GM19468 (cell line): ENCODE measurements at regions not wholly inside any gene's neighbourhood (a gene's known extent, or its start where the extent isn't known, plus 50 kb on each side); places are given as distances from the start of the nearest gene placed in this dataset.
"Not testable (repeated sequence)": the region's sequence is repeated elsewhere in the genome, so short reads cannot be mapped to it uniquely, and the experiment has no call there.

ENCODE experiments used
- ATAC-seq: cut with Tn5 transposase; IDR thresholded peaks from one replicate; pipeline ENCODE4 v1.9.1; 2021; ENCODE audit warnings: mild to moderate bottlenecking, moderate library complexity, moderate number of reproducible peaks; ENCODE audit not compliant: unreplicated experiment; ENCODE audit errors: extremely low read depth

DNA sequence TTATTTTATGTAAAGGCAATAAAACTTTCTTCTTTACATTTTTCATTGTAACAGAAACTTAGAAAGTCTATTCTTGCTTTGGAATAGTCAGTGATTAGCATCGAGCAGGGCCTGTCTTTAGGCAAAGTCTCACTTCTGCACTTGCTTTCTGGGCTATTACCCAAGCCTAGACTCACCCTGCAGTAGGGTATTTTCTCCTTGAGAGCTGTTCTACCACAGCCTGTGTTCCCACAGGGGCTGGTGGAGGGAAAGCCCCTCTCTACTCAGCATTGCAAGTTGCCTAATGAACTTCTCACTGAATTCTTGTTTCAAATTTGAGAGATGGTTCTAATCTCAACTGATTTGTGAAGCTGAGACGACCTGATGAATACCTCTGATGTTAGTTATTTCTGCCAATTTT lies 111.7 kb upstream of the KLHL14 start:
- peak; percentile 53 for ATAC-seq

DNA sequence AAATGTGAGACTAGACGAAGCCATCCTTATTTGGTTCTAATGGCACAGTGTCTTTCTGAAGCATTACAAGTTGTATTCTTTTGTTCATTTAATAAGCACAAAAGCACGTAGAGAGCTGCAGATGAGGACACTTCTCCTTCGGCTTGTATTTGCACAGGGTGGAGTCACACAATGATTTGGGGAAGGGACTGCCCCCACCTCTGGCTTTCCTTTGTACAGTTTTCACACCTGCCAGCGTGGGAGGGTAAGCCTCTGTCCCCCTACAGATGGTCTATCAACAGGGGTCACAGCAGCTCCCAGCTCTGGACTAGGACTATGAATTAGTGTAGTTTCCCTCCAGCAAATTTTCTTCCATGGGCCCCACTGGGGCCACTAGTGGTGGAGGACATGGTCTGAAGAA lies 108.2 kb upstream of the KLHL14 start:
- no peak for ATAC-seq

DNA sequence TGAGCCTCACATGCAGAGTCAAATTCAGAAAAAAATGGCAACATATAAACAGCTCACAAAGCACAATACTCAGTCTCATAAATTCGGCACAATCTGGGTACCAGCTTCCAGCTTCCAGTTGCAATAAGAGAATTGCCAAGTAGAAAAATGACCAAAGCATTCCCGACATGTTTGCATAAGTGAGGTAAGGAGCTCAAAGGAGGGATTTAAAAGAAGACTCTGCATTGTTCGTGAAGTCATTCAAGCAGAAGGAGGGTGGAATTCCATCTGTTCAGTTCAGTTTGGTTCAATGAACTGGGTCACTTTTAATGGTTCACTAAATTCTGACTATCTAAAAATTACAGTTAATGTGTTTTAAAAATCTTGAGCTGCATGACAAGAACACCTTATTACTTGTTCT lies 106.7 kb upstream of the KLHL14 start:
- no peak for ATAC-seq

DNA sequence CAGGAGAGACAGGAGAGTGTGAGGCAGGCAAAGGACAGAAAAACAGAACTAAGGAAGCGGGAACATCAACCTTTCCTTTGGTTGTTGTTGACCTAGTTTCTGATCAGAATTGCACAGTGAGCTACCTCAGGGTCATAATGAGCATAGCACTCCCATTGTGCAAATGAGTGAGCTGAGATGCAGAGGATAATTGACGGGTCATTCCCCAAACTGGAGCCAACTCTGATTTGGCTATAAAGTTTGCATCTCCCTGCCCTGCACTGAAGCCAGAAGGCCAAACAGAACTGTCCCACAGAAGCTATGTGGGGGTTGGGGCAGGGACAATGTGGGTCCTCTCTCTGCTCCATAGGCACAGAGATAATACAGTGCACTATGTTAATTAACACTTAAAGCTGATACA lies 105.6 kb upstream of the KLHL14 start:
- ATAC-seq, result no peak

DNA sequence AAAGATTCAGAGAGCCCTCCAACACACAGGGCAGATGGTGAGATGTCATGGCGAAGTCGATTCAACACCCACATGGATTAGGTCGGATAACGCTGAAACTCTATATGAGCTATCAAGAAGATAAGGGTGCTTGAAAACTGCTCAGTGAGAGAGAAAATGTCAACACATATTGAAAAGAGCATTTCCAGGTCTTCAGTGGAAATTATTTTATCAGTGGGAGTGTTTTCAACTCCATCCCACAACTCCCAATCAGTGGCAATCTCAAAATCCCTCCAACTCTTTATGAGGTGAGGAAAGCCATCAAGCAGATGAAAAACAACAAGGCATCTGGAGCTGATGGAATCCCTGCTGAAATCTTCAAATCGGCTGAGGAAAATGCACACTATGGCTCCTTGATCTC lies 104.5 kb upstream of the KLHL14 start:
- ATAC-seq, result no peak

DNA sequence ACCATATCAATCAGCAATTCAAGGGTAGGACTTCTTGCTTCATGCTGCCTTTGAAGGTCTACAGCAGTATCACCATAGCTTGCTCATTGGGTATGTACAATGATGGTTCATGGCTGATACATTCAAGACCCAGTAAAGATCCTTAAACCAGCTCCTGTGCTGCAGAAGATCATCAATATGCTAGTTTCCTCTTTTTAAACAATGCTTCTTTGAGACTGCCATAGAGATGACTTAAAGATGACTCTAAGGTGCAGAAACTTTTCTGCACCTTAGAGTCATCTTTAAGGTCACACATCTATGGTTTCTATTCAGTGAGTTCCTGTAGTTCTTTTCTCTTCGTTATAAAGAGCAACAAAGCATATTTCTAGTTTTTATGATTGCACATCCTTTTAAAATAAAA lies 102.8 kb upstream of the KLHL14 start:
- no peak for ATAC-seq

DNA sequence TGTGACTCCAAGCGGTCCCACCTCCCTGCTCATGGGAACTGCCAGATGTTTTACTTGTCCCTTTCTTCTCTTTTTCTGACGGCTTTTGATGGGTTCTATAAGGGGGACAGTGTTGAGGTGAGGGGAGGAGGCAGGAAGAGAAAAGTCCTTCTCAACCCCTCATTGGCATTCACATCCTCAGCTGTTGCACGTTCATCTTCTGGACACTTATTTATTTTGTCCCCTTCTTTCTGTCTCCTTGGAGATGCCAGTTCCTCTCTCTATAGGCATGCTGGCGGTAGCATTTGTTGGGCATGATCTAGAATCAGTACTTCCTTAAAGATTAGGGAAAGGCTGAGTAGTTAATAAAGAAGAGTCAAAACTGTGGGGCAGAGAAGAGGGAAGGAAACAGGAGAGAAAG lies 99.0 kb upstream of the KLHL14 start:
- no peak for ATAC-seq

DNA sequence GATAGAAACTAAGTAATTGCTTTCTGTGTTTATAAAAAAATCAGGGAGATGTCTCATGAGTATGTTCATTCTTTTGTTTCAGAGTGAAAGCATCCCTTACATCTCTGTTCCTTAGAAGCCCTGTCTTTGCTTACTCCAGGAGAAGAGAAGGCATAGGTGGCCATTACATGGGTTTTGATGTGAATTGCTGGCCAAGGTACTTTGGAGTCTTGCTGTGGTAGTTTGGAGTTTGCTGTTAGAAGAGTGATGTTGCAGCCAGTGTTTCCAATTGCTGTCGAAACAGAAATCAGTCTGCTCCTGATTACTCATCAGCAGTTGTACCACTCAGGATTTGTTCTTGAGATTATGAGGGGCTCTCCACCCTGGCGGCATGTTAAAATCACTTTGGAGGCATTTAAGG lies 97.8 kb upstream of the KLHL14 start:
- no peak for ATAC-seq

DNA sequence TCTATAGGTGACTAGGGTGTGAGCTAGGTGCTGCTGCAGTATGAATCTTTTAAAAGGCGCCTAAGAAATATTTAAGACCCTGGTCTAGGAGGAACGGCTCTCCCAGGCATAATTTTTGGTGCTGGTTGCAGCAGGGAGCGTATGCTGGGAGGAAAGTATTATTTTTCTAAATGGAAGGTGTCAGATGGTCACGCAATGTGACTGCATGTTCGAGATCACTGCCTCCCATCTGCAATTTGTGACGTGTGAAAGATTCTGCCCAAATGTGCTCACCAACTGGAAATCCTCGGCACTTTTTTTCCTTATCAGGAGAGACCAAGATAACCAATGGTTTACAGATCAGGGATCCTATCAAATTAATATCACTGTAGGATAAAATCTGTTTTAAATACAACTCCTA lies 95.6 kb upstream of the KLHL14 start:
- no peak for ATAC-seq

DNA sequence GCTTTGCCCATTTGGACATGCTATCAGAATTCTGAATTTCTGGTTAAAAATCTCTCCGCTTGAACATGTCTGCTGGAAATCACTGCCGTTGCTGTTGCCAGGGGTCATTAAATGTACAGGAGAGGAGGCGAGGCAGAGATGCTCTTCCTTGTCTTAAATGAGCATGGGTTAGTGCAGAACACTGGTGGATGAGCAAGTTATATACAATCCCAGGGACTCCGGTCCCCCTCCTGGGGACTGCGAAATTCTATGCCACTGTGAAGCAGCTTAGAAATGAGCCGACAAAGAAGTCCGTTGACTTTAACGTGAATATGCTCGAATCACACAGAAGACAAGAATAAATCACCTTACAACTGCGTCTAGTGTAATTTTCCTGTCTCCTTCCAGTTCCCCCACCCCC lies 95.1 kb upstream of the KLHL14 start:
- ATAC-seq, result no peak

DNA sequence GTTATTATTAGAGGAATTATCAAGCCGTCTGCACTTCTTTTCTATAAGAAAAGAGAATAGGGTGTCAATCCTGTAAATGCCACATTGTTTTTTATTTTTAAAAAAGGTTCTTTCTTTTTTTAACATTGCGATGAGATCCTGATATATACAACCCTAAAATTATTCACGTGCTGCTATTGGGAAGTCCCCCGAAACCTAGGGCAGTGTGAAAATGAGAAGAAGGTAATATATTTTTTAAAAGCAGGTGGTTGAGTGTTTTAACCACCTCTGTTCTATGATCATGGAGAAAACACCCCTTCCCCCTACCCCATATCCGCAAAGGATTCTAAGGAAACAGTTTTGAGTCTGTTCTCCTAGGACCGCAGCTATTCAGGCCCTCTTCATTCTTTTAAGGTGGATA lies 94.5 kb upstream of the KLHL14 start:
- no peak for ATAC-seq

DNA sequence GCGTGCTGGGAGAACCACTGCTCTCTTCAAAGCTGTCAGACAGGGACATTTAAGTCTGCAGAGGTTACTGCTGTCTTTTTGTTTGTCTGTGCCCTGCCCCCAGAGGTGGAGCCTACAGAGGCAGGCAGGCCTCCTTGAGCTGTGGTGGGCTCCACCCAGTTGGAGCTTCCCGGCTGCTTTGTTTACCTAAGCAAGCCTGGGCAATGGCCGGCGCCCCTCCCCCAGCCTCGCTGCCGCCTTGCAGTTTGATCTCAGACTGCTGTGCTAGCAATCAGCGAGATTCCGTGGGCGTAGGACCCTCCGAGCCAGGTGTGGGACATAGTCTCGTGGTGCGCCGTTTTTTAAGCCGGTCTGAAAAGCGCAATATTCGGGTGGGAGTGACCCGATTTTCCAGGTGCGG lies 89.2 kb upstream of the KLHL14 start:
- ATAC-seq, result not testable (repeated sequence)

DNA sequence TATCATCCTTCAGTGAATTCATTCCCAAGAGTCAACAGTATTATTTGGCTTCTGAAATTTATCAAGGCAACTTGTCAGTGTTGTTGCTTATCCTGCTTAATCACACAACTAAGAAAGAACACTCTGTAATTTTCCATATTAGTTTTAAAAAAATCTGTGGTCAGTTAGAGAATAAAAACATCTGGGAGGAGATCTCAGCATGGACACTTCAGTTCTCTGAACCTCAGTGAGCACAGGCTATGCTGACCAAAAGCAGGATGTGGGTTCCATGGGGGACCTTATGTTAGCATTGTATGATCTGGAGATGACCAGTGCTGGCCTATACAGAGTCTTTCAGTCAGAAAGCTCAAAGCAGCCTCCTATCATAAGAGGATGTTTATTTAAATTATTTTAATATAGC lies 79.1 kb upstream of the KLHL14 start:
- no peak for ATAC-seq

DNA sequence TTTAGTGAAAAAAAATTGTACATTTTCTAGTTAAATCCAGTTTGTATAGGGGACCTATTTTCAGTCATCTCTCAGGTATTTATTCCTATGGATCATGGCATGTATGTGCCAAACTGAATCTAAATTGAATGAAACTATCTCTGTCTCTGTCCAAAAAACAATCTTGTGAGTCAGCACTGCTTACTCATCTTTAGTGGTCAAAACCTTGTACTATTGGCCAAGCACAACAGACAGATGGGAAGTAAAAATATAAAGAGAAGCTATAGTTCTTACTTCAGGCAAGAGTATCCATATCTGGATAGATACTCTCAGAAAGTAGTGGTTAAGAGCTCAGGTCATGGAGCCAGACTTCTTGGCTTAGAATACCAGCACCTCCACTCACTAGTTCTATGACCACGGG lies 76.0 kb upstream of the KLHL14 start:
- no peak for ATAC-seq

DNA sequence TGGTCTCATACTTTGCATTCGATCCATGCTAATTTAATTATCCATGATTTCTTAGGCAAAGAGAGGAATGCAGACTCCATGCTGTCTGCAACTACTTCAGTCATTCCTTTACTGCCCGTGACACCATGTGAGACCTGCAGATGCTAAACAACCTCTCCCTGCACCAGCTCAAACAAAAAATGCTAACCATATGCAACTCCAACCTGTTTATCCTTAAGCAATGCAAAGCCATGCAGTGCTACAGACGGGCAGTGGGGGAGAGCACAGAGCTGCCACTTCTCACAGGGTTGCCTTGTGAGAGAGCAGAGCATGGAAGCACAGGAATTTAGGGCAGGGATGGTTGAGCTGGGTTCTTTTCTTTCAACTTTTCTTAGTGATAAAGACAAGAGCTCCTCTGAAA lies 74.9 kb upstream of the KLHL14 start:
- no peak for ATAC-seq

DNA sequence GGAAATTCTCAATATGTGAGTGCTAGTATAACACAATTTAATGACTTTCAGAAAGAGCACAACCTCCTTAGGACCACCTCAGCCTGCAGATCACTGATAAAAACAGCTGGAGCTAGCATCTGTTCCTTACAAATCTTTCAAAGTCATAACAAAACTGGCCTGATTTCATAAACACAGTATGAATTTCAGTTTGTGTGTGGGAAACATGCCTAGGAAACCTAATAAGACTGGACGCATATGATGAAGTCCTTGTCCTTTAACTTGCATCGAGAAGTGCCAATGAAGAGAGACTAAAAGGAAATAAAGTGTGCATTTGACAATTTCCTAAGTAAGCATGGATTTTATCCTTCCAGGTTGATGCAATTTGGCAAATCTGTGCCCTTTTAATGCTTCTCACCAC lies 74.1 kb upstream of the KLHL14 start:
- no peak for ATAC-seq

DNA sequence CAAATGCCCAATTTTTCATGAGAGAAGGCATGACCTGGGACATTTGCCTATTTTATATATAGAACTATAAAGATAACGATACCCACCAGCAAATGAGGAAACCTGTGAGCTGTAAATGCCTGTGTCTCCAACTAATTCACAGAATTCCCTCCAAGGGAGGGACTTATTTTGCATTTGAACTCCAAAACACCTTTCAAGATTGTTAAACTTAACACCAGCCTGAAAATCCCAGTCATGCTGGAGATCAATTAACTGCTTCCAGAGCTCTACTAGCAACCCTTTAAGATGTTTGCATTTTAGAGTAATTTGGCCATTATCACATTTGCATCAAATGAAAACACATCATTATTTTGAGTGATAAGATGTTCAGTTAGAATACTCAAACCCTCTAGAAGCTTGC lies 68.1 kb upstream of the KLHL14 start:
- ATAC-seq, result no peak

DNA sequence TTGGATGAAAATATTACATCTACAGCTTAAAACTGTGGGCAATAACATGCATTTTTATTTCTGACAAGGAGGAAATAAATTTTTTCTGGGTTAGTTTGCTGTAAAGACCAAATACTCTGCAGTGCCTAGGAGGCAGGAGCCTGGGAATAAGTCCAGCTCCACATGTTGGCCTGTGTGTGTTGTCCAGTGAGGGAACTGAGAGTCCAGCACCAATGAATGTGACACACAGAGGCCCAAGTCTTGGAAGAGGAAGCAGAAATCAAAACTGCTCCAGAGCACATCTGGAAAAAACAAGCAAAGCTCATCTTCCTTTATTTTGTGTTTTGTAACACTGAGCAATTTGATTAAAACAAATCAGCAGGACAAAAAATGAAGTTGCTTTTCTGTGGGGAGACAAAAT lies 63.1 kb upstream of the KLHL14 start:
- no peak for ATAC-seq

DNA sequence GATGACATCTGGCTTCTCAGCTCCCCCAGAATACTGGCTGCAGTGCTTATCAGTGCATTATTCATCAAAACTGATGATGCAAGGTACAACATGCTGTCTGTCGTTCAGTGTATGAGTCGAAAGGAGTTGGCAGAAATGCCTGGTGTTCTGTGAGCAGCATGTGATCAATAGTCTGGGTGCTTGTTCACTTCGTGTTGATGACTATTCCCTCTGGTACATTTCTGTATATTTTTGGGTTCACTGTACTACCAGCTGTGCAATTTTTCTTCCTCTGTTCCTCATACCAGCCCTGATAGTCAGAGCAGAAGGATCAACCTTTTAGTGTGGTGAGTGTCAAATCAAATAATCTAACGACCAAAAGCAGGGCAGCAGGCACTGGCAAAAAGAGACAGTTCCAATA lies 59.0 kb upstream of the KLHL14 start:
- ATAC-seq, result no peak

DNA sequence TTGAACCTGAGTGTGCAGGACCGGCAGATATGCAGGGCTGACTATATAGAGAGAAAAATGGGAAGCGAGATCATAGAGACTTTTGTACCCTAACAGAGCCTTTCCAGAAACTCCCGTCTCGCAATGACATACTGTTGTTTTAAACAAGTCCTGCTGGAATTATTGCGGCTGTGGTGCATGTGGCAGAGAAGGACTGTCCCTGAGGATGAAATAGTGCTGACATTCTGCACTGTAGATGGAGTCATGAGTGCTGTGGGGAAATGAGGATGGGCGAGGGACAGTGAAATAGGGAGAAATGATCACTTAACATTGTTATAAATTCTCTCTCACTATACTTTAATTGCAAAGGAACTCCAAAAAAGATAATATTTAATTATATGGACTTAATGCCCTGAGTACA lies 50.4 kb upstream of the KLHL14 start:
- no peak for ATAC-seq
